ENCODE measurements at regions not wholly inside any gene's neighbourhood (a gene's known extent, or its start where the extent isn't known, plus 50 kb on each side); places are given as distances from the start of the nearest gene placed in this dataset.
"Not testable (repeated sequence)": the region's sequence is repeated elsewhere in the genome, so short reads cannot be mapped to it uniquely, and the experiment has no call there.

- peaks cover 49% of the 10 kb centered on the region for H3K4me1 Mint-ChIP-seq
- no peaks in the 10 kb centered on the region for H3K9me3 Mint-ChIP-seq
- H3K4me3 Mint-ChIP-seq: peak overlapping the region; percentile 75
- DNase-seq (ENCODE audit: low read depth, low spot score): peak; percentile 73
- TF ChIP-seq CTCF (conservative IDR thresholded peaks at IDR 0.05): no peak
- no peaks in the 10 kb centered on the region for H3K36me3 Mint-ChIP-seq (ENCODE audit: low read depth)
- H3K27ac Mint-ChIP-seq (ENCODE audit: unreplicated experiment): peak overlapping the region; percentile 62
- no peaks in the 10 kb centered on the region for H3K27me3 Mint-ChIP-seq (ENCODE audit: low read depth)
Measured at GRCh38 chr10:31133792-31134310, 102.2 kb upstream of the ZNF438 start.

- peaks cover 44% of the 10 kb centered on the region for H3K4me1 Mint-ChIP-seq
- no peaks in the 10 kb centered on the region for H3K36me3 Mint-ChIP-seq (ENCODE audit: low read depth)
- no peaks in the 10 kb centered on the region for H3K27me3 Mint-ChIP-seq (ENCODE audit: low read depth)
- H3K9me3 Mint-ChIP-seq: no peaks in the 10 kb centered on the region
- DNase-seq (ENCODE audit: low read depth, low spot score): no peak
- no peak for TF ChIP-seq CTCF (conservative IDR thresholded peaks at IDR 0.05)
- H3K4me3 Mint-ChIP-seq: peak overlapping the region; percentile 85
- H3K27ac Mint-ChIP-seq (ENCODE audit: unreplicated experiment): peak overlapping the region; percentile 99
Measured at GRCh38 chr10:31134311-31134952, 102.8 kb upstream of the ZNF438 start.

- H3K4me1 Mint-ChIP-seq: peaks cover 39% of the 10 kb centered on the region
- TF ChIP-seq CTCF (conservative IDR thresholded peaks at IDR 0.05): no peak
- peak overlapping the region; percentile 85 for H3K4me3 Mint-ChIP-seq
- peak overlapping the region; percentile 89 for H3K27ac Mint-ChIP-seq (ENCODE audit: unreplicated experiment)
- H3K9me3 Mint-ChIP-seq: no peaks in the 10 kb centered on the region
- no peaks in the 10 kb centered on the region for H3K27me3 Mint-ChIP-seq (ENCODE audit: low read depth)
- no peak for DNase-seq (ENCODE audit: low read depth, low spot score)
- H3K36me3 Mint-ChIP-seq (ENCODE audit: low read depth): no peaks in the 10 kb centered on the region
Measured at GRCh38 chr10:31135171-31135570, 103.5 kb upstream of the ZNF438 start.

- H3K27me3 Mint-ChIP-seq (ENCODE audit: low read depth); H3K9me3 Mint-ChIP-seq; H3K36me3 Mint-ChIP-seq (ENCODE audit: low read depth); DNase-seq (ENCODE audit: low read depth, low spot score): not testable (repeated sequence)
- peak overlapping the region; percentile 89 for H3K27ac Mint-ChIP-seq (ENCODE audit: unreplicated experiment)
- peak overlapping the region; percentile 6 for H3K4me3 Mint-ChIP-seq
- peaks cover 39% of the 10 kb centered on the region for H3K4me1 Mint-ChIP-seq
Measured at GRCh38 chr10:31135791-31136190, 104.1 kb upstream of the ZNF438 start.

- peaks cover 42% of the 10 kb centered on the region for H3K4me1 Mint-ChIP-seq
- no peak for DNase-seq (ENCODE audit: low read depth, low spot score)
- no peak for TF ChIP-seq CTCF (conservative IDR thresholded peaks at IDR 0.05)
- H3K27me3 Mint-ChIP-seq (ENCODE audit: low read depth): no peaks in the 10 kb centered on the region
- H3K9me3 Mint-ChIP-seq: no peaks in the 10 kb centered on the region
- no peak overlapping the region for H3K27ac Mint-ChIP-seq (ENCODE audit: unreplicated experiment)
- H3K36me3 Mint-ChIP-seq (ENCODE audit: low read depth): no peaks in the 10 kb centered on the region
- peak overlapping the region; percentile 6 for H3K4me3 Mint-ChIP-seq
Measured at GRCh38 chr10:31136386-31136785, 104.7 kb upstream of the ZNF438 start.

Measured in neural crest cell (in vitro differentiated cells).